ENCODE measurements at regions not wholly inside any gene's neighbourhood (a gene's known extent, or its start where the extent isn't known, plus 50 kb on each side); places are given as distances from the start of the nearest gene placed in this dataset.

- TF ChIP-seq, protein P1, sequence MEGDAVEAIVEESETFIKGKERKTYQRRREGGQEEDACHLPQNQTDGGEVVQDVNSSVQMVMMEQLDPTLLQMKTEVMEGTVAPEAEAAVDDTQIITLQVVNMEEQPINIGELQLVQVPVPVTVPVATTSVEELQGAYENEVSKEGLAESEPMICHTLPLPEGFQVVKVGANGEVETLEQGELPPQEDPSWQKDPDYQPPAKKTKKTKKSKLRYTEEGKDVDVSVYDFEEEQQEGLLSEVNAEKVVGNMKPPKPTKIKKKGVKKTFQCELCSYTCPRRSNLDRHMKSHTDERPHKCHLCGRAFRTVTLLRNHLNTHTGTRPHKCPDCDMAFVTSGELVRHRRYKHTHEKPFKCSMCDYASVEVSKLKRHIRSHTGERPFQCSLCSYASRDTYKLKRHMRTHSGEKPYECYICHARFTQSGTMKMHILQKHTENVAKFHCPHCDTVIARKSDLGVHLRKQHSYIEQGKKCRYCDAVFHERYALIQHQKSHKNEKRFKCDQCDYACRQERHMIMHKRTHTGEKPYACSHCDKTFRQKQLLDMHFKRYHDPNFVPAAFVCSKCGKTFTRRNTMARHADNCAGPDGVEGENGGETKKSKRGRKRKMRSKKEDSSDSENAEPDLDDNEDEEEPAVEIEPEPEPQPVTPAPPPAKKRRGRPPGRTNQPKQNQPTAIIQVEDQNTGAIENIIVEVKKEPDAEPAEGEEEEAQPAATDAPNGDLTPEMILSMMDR (conservative IDR thresholded peaks at IDR 0.05; ENCODE audit: low read length): no peak
- no peak for TF ChIP-seq EZH2phosphoT487 (IDR thresholded peaks at IDR 0.05; ENCODE audit: borderline replicate concordance, low read depth, low read length)
Observed at GRCh38 chr14:76576047-76576741, 185.1 kb upstream of the VASH1 start.

Measured in OCI-LY7 (cell line).